WTC11 (cell line): ENCODE measurements at regions not wholly inside any gene's neighbourhood (a gene's known extent, or its start where the extent isn't known, plus 50 kb on each side); places are given as distances from the start of the nearest gene placed in this dataset.

Source experiments
- ATAC-seq: fragments of 200-7000 bp; cut with Tn5 transposase; 2 replicates; pipeline ENCODE4 v1.10.0; 2021; ENCODE audit warnings: mild to moderate bottlenecking, moderate library complexity
- CTCF ChIA-PET: fragments of 300-600 bp; sonication (Branson Sonifier 250); formaldehyde crosslinking; loops from one replicate; lab custom pipeline; 2021; ENCODE audit warnings: antibody characterized with exemption; lab: Charles Lee
- POLR2A ChIA-PET: fragments of 350-600 bp; sonication (Branson Sonifier 250); formaldehyde crosslinking; loops from one replicate; lab custom pipeline; 2021; ENCODE audit warnings: antibody characterized with exemption; lab: Charles Lee
- DNase-seq: peaks from one replicate; pipeline ENCODE4 v3.0.0; 2021; ENCODE audit warnings: low spot score
- H3K27ac Mint-ChIP-seq: 2 replicates; pipeline ENCODE4 v1.8.0; 2021; ENCODE audit warnings: mixed read lengths
- H3K27me3 Mint-ChIP-seq: 2 replicates; pipeline ENCODE4 v1.8.0; 2021; ENCODE audit warnings: low read depth, mild to moderate bottlenecking, moderate library complexity, mixed read lengths
- H3K36me3 Mint-ChIP-seq: 2 replicates; pipeline ENCODE4 v1.8.0; 2021; ENCODE audit warnings: mixed read lengths
- H3K4me1 Mint-ChIP-seq: 2 replicates; pipeline ENCODE4 v1.8.0; 2022; ENCODE audit warnings: mixed read lengths
- H3K4me3 Mint-ChIP-seq: 2 replicates; pipeline ENCODE4 v1.8.0; 2021; ENCODE audit warnings: mild to moderate bottlenecking, moderate library complexity, mixed read lengths
- H3K9me3 Mint-ChIP-seq: 2 replicates; pipeline ENCODE4 v1.8.0; 2021; ENCODE audit warnings: mixed read lengths
- ATF6 ChIP-seq: sonication (generic); formaldehyde crosslinking; IDR thresholded peaks from 2 replicates; pipeline ENCODE4 v1.8.1; 2023; ENCODE audit warnings: mild to moderate bottlenecking, missing genetic modification reagents
- CDX4 ChIP-seq: fragments of 250-450 bp; sonication (Bioruptor Pico); IDR thresholded peaks from 2 replicates; pipeline ENCODE4 v1.9.0; 2021; ENCODE audit warnings: moderate library complexity, mild to moderate bottlenecking, inconsistent platforms, borderline replicate concordance
- CREB1 ChIP-seq: sonication (generic); formaldehyde crosslinking; IDR thresholded peaks from 2 replicates; pipeline ENCODE4 v1.8.0; 2023; ENCODE audit warnings: mild to moderate bottlenecking, missing genetic modification reagents
- CREM ChIP-seq: sonication (generic); formaldehyde crosslinking; IDR thresholded peaks from 2 replicates; pipeline ENCODE4 v1.8.1; 2022; ENCODE audit warnings: mild to moderate bottlenecking, missing genetic modification reagents, moderate library complexity
- EMX1 ChIP-seq: fragments of 250-450 bp; sonication (Bioruptor Pico); IDR thresholded peaks from 2 replicates; pipeline ENCODE4 v1.8.0; 2021; ENCODE audit warnings: mild to moderate bottlenecking
- FOXK1 ChIP-seq: sonication (generic); formaldehyde crosslinking; IDR thresholded peaks from 2 replicates; pipeline ENCODE4 v1.8.0; 2022; ENCODE audit warnings: mild to moderate bottlenecking, moderate library complexity, missing genetic modification reagents
- FOXP1 ChIP-seq: sonication (generic); formaldehyde crosslinking; IDR thresholded peaks from 2 replicates; pipeline ENCODE4 v1.8.0; 2022; ENCODE audit warnings: missing genetic modification reagents, mild to moderate bottlenecking, moderate library complexity, borderline replicate concordance
- FOXP4 ChIP-seq: sonication (generic); formaldehyde crosslinking; IDR thresholded peaks from 2 replicates; pipeline ENCODE4 v1.8.0; 2022; ENCODE audit warnings: mild to moderate bottlenecking, missing genetic modification reagents
- GABPB1 ChIP-seq: sonication (generic); formaldehyde crosslinking; IDR thresholded peaks from 2 replicates; pipeline ENCODE4 v1.8.1; 2023; ENCODE audit warnings: mild to moderate bottlenecking, missing genetic modification reagents
- GRHL2 ChIP-seq: fragments of 250-450 bp; sonication (Bioruptor Pico); IDR thresholded peaks from 2 replicates; pipeline ENCODE4 v1.8.0; 2022; ENCODE audit warnings: mild to moderate bottlenecking, moderate library complexity; ENCODE audit not compliant: insufficient replicate concordance, severe bottlenecking
- HMGA2 ChIP-seq: fragments of 250-450 bp; sonication (Bioruptor Pico); IDR thresholded peaks from 2 replicates; pipeline ENCODE4 v1.4.0; 2021; ENCODE audit warnings: mild to moderate bottlenecking, moderate library complexity
- IRF2 ChIP-seq: sonication (generic); formaldehyde crosslinking; IDR thresholded peaks from 2 replicates; pipeline ENCODE4 v1.8.0; 2022; ENCODE audit warnings: low read depth, missing genetic modification reagents, borderline replicate concordance
- MAX ChIP-seq: sonication (generic); formaldehyde crosslinking; IDR thresholded peaks from 2 replicates; pipeline ENCODE4 v1.8.0; 2022; ENCODE audit warnings: mild to moderate bottlenecking, missing genetic modification reagents
- MLX ChIP-seq: sonication (generic); formaldehyde crosslinking; IDR thresholded peaks from 2 replicates; pipeline ENCODE4 v1.8.1; 2023; ENCODE audit warnings: mild to moderate bottlenecking, missing genetic modification reagents, moderate library complexity
- SMAD4 ChIP-seq: sonication (generic); formaldehyde crosslinking; IDR thresholded peaks from 2 replicates; pipeline ENCODE4 v1.8.0; 2022; ENCODE audit warnings: mild to moderate bottlenecking, missing genetic modification reagents
- TEAD1 ChIP-seq: sonication (generic); formaldehyde crosslinking; IDR thresholded peaks from 2 replicates; pipeline ENCODE4 v1.8.0; 2022; ENCODE audit warnings: mild to moderate bottlenecking, missing genetic modification reagents
- ZNF219 ChIP-seq: sonication (generic); formaldehyde crosslinking; IDR thresholded peaks from 2 replicates; pipeline ENCODE4 v1.8.0; 2023; ENCODE audit warnings: missing genetic modification reagents, mild to moderate bottlenecking, borderline replicate concordance
- ZNF232 ChIP-seq: sonication (generic); formaldehyde crosslinking; IDR thresholded peaks from 2 replicates; pipeline ENCODE4 v1.8.0; 2022; ENCODE audit warnings: mild to moderate bottlenecking, missing genetic modification reagents
- ZNF396 ChIP-seq: fragments of 250-450 bp; sonication (Bioruptor Pico); IDR thresholded peaks from 2 replicates; pipeline ENCODE4 v1.8.0; 2021; ENCODE audit warnings: mild to moderate bottlenecking, moderate library complexity, borderline replicate concordance
- TF ChIP-seq, protein P1 (sequence below): fragments of 250-450 bp; sonication (Bioruptor Pico); IDR thresholded peaks from 2 replicates; pipeline ENCODE4 v2.1.2; 2022; ENCODE audit warnings: mild to moderate bottlenecking, moderate library complexity

GRCh38 chr14:39683691-39684260 lies 251.5 kb upstream of the FBXO33 start:
- DNase-seq, result no peak
- no peaks in the 10 kb centered on the region for H3K36me3 Mint-ChIP-seq
- POLR2A ChIA-PET, result no interaction called here
- no peak overlapping the region for H3K4me3 Mint-ChIP-seq
- H3K27ac Mint-ChIP-seq, result no peak overlapping the region
- TF ChIP-seq ZNF396 (CRISPR knock-in tag) (no peak), CDX4 (CRISPR knock-in tag) (no peak), IRF2 (CRISPR knock-in tag) (no peak), MAX (CRISPR knock-in tag) (no peak), SMAD4 (CRISPR knock-in tag) (no peak), CREB1 (CRISPR knock-in tag) (no peak), FOXP4 (CRISPR knock-in tag) (no peak), ZNF219 (no peak), FOXK1 (no peak), GRHL2 (CRISPR knock-in tag) (no peak)
- TF ChIP-seq, protein P1, sequence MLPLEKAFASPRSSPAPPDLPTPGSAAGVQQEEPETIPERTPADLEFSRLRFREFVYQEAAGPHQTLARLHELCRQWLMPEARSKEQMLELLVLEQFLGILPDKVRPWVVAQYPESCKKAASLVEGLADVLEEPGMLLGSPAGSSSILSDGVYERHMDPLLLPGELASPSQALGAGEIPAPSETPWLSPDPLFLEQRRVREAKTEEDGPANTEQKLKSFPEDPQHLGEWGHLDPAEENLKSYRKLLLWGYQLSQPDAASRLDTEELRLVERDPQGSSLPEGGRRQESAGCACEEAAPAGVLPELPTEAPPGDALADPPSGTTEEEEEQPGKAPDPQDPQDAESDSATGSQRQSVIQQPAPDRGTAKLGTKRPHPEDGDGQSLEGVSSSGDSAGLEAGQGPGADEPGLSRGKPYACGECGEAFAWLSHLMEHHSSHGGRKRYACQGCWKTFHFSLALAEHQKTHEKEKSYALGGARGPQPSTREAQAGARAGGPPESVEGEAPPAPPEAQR (CRISPR knock-in tag), result no peak
- no peaks in the 10 kb centered on the region for H3K9me3 Mint-ChIP-seq
- CTCF ChIA-PET, result interaction anchor here (1.5 kb wide), 1 partner anchor 48 kb away, joined by 4 read pairs; no protein-coding TSS in a partner anchor
- ATAC-seq, result no peak
- no peaks in the 10 kb centered on the region for H3K27me3 Mint-ChIP-seq
- H3K4me1 Mint-ChIP-seq, result peaks cover 29% of the 10 kb centered on the region

DNA sequence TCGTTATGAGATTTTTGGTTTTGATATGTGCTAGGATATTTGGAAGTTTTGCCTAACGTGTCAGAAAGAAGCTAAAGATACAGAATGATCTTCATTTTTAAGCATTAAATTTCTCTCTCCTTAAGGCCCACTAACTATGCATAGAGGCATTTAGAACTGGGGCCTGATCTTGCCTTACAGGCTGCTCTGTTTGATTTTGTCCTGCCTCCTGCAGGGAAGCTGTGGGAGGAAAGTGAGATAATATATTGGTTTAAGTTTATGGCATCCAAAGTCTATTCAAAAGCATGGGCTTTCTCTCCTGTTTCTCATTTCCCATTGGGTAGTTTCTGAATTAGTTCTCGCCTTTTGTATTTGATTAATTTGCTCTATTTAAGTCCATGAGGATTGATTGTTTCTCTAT lies 250.3 kb upstream of the FBXO33 start:
- no peak overlapping the region for H3K27ac Mint-ChIP-seq
- H3K4me3 Mint-ChIP-seq, result no peak overlapping the region
- no peaks in the 10 kb centered on the region for H3K9me3 Mint-ChIP-seq
- no peaks in the 10 kb centered on the region for H3K36me3 Mint-ChIP-seq
- ChIA-PET POLR2A (no interaction called here), CTCF (no interaction called here)
- ATAC-seq, result peak; percentile 67; the same call in 1 of the 2 replicates
- H3K27me3 Mint-ChIP-seq, result no peaks in the 10 kb centered on the region
- peaks cover 29% of the 10 kb centered on the region for H3K4me1 Mint-ChIP-seq
- TF ChIP-seq GABPB1 (no peak), MLX (CRISPR knock-in tag) (no peak), FOXP1 (no peak), TEAD1 (CRISPR knock-in tag) (no peak), ZNF232 (CRISPR knock-in tag) (no peak), CREM (no peak), ATF6 (CRISPR knock-in tag) (no peak), EMX1 (no peak), HMGA2 (CRISPR knock-in tag) (no peak)
- TF ChIP-seq, all 79 proteins: peak for 0
- no peak for DNase-seq
